ENCODE measurements at regions not wholly inside any gene's neighbourhood (a gene's known extent, or its start where the extent isn't known, plus 50 kb on each side); places are given as distances from the start of the nearest gene placed in this dataset.
A peak's percentile ranks its signal among the peaks of the same experiment; 100 is the strongest.

DNA sequence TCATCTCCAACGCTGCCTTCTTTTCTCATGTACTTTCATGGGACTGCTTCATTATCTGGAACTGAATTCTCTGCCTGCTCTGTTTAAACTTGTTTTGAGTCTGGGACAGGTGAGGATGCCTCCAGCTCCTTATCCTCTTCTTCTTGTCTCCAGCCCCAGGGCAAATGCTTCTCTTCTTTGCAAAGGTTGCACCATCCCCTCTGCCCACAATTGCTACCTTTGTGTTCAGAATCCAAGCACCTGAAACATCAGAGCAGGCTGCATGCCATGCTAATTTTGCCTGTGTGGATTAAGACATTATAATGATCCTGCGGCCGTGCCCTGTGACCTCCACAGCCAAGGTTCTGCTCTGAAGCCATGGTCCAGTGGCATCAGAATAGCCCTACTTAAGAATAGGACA is 309.5 kb downstream of the EPHA4 start:
- H3K9me3 ChIP-seq (ENCODE audit: low read depth) = no peaks in the 10 kb centered on the region
- no peak for TF ChIP-seq CTCF (IDR thresholded peaks at IDR 0.05; ENCODE audit: low read depth, low read length)

DNA sequence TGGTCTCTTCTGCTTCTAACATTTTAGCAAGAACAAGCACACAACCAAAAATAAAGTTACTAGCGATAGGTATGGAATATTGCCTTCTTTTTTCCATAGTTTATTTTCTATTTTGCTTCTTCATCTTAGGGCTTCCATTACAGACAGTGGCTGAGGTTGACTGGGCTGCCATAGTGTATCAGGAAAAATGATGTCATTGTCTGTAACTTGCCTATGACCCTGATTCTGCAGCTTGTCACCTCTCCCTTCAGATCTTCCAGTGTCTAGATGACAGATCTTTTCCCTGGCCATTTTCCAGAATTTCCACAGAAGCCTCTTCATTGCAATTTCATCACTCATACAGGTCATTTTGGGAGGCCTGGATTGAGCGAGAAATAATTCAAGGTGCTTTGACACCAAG is 308.5 kb downstream of the EPHA4 start:
- Histone ChIP-seq H3K4me1 (ENCODE audit: low read depth) (no peaks in the 10 kb centered on the region), H3K27ac (no peak overlapping the region), H3K4me3 (no peak overlapping the region), H3K9me3 (ENCODE audit: low read depth) (no peaks in the 10 kb centered on the region), H3K27me3 (no peaks in the 10 kb centered on the region), H3K36me3 (no peaks in the 10 kb centered on the region)
- TF ChIP-seq CTCF (IDR thresholded peaks at IDR 0.05; ENCODE audit: low read depth, low read length) = no peak
- DNase-seq (ENCODE audit: low read depth in 1 of 2, low spot score in 1 of 2) = no peak

More for the DNA sequence above, 309.5 kb downstream of the EPHA4 start:
- no peak overlapping the region for H3K4me3 ChIP-seq
- H3K4me1 ChIP-seq (ENCODE audit: low read depth) = no peaks in the 10 kb centered on the region
- no peak for DNase-seq (ENCODE audit: low read depth in 1 of 2, low spot score in 1 of 2)
- H3K27me3 ChIP-seq = no peaks in the 10 kb centered on the region
- H3K27ac ChIP-seq = no peak overlapping the region
- H3K36me3 ChIP-seq = no peaks in the 10 kb centered on the region

DNA sequence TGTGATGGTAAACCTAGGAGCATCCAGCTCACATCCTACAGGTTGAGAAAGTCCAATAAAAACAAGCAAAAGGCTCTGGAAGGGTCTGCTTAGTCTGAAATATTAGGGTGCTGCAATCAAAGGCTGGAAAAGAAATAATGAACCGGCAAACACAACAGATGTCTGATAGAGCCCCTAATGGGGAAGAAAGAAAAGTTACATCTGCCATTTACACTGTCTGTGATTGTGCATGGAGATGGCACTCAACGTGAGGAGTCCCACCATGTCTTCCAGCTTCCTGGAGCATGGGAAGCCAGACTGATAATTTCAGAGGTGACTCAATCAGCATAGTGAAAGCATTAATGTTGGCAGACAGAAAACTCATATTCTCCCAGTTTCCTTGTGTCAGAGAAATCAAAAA is 307.8 kb downstream of the EPHA4 start:
- Histone ChIP-seq H3K36me3 (no peaks in the 10 kb centered on the region), H3K4me1 (ENCODE audit: low read depth) (no peaks in the 10 kb centered on the region), H3K27me3 (no peaks in the 10 kb centered on the region), H3K9me3 (ENCODE audit: low read depth) (no peaks in the 10 kb centered on the region), H3K4me3 (no peak overlapping the region), H3K27ac (no peak overlapping the region)
- no peak for TF ChIP-seq CTCF (IDR thresholded peaks at IDR 0.05; ENCODE audit: low read depth, low read length)
- DNase-seq (ENCODE audit: low read depth in 1 of 2, low spot score in 1 of 2) = no peak

- Histone ChIP-seq H3K4me3 (no peak overlapping the region), H3K36me3 (no peaks in the 10 kb centered on the region), H3K4me1 (ENCODE audit: low read depth) (no peaks in the 10 kb centered on the region), H3K27ac (no peak overlapping the region), H3K27me3 (no peaks in the 10 kb centered on the region), H3K9me3 (ENCODE audit: low read depth) (no peaks in the 10 kb centered on the region)
- DNase-seq (ENCODE audit: low read depth in 1 of 2, low spot score in 1 of 2) = peak in 1 of 2 donors; percentile 10
- no peak for TF ChIP-seq CTCF (IDR thresholded peaks at IDR 0.05; ENCODE audit: low read depth, low read length)
Measured at GRCh38 chr2:221267773-221268425, 304.2 kb downstream of the EPHA4 start.

DNA sequence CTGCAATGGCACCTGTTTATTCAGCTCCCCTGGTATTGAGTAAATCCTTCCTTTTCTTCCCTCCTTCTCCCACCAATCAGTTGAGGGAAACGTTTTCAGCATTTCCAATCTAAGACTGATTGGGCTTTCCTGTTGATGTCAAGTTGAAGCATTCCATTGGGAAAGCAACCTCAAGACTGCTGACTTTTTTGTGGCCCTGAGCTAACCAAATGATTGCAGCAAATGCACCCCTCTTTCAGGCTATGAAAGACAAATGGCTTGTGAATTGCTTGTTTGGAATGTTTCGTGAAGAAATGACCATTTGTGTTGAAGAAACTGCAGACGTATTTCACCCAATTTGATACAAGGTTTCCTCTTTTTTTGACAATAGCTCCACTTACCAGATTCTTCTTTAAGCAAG is 303.5 kb downstream of the EPHA4 start:
- H3K27me3 ChIP-seq = no peaks in the 10 kb centered on the region
- no peak for DNase-seq (ENCODE audit: low read depth in 1 of 2, low spot score in 1 of 2)
- no peak overlapping the region for H3K27ac ChIP-seq
- no peak for TF ChIP-seq CTCF (IDR thresholded peaks at IDR 0.05; ENCODE audit: low read depth, low read length)
- H3K36me3 ChIP-seq = no peaks in the 10 kb centered on the region
- H3K4me3 ChIP-seq = no peak overlapping the region
- H3K4me1 ChIP-seq (ENCODE audit: low read depth) = no peaks in the 10 kb centered on the region
- H3K9me3 ChIP-seq (ENCODE audit: low read depth) = no peaks in the 10 kb centered on the region

All from cardiac muscle cell (in vitro differentiated cells and primary cell).